B cell (primary cell): ENCODE measurements at regions not wholly inside any gene's neighbourhood (a gene's known extent, or its start where the extent isn't known, plus 50 kb on each side); places are given as distances from the start of the nearest gene placed in this dataset.

Source experiments
- CTCF ChIP-seq: fragments of 200-600 bp; IDR thresholded peaks from one replicate; pipeline ENCODE4 v1.8.0; 2022; ENCODE audit warnings: antibody characterized with exemption, mild to moderate bottlenecking
- EZH2 ChIP-seq: IDR thresholded peaks from 2 replicates; pipeline ENCODE4 v1.6.1; 2012; ENCODE audit warnings: borderline replicate concordance, low read depth, mild to moderate bottlenecking, moderate library complexity, low read length; ENCODE audit not compliant: insufficient read depth, poor library complexity, severe bottlenecking

GRCh38 chr1:30253807-30254440 lies 469.5 kb downstream of the MATN1 start:
- TF ChIP-seq CTCF: no peak
- TF ChIP-seq EZH2: no peak
